HCT116 (cell line): ENCODE measurements at regions not wholly inside any gene's neighbourhood (a gene's known extent, or its start where the extent isn't known, plus 50 kb on each side); places are given as distances from the start of the nearest gene placed in this dataset.
"Not testable (repeated sequence)": the region's sequence is repeated elsewhere in the genome, so short reads cannot be mapped to it uniquely, and the experiment has no call there.

Experiments used
- CBX3 ChIP-seq: IDR thresholded peaks from 2 replicates; pipeline ENCODE4 v1.6.1; 2012; ENCODE audit warnings: low read depth
- JUND ChIP-seq: IDR thresholded peaks from 2 replicates; pipeline ENCODE4 v1.6.1; 2012
- POLR2A ChIP-seq: IDR thresholded peaks from 2 replicates; pipeline ENCODE4 v1.7.0; 2011; ENCODE audit warnings: borderline replicate concordance; ENCODE audit not compliant: insufficient read depth, insufficient read length; ENCODE audit errors: extremely low read depth
- RAD21 ChIP-seq: IDR thresholded peaks from 2 replicates; pipeline ENCODE4 v1.6.1; 2012; ENCODE audit warnings: low read depth, mild to moderate bottlenecking
- YY1 ChIP-seq: IDR thresholded peaks from 2 replicates; pipeline ENCODE4 v1.6.1; 2011; ENCODE audit warnings: low read length, low read depth, moderate library complexity, mild to moderate bottlenecking; ENCODE audit not compliant: insufficient replicate concordance; ENCODE audit errors: extremely low read depth
- ZNF274 ChIP-seq: fragments of 200-500 bp; sonication (Bioruptor generic); IDR thresholded peaks from 2 replicates; pipeline ENCODE4 v1.6.1; 2014; ENCODE audit warnings: mild to moderate bottlenecking, low read depth, low read length, inconsistent platforms
- TF ChIP-seq, protein P1 (sequence below), 3 experiments: fragments of 200-600 bp in 1 of 3; sonication (generic) in 1 of 3; IDR thresholded peaks in 2 of 3; conservative IDR thresholded peaks in 1 of 3; 2 replicates each; pipeline ENCODE4 v1.5.1; 2012 to 2017; ENCODE audit warnings: low read depth in 2 of 3, low read length in 2 of 3, antibody characterized with exemption in 1 of 3, borderline replicate concordance in 1 of 3, control low read depth in 1 of 3, mild to moderate bottlenecking in 1 of 3, mixed read lengths in 1 of 3, mixed run types in 1 of 3, moderate library complexity in 1 of 3; ENCODE audit not compliant: insufficient read depth in 1 of 3
- TF ChIP-seq, protein P2 (sequence below): IDR thresholded peaks from 2 replicates; pipeline ENCODE4 v1.6.1; 2012
- TF ChIP-seq, protein P3 (sequence below): IDR thresholded peaks from 2 replicates; pipeline ENCODE4 v1.6.1; 2012; ENCODE audit warnings: low read depth
- TF ChIP-seq, protein P4 (sequence below): IDR thresholded peaks from 2 replicates; pipeline ENCODE4 v1.6.1; 2012

DNA sequence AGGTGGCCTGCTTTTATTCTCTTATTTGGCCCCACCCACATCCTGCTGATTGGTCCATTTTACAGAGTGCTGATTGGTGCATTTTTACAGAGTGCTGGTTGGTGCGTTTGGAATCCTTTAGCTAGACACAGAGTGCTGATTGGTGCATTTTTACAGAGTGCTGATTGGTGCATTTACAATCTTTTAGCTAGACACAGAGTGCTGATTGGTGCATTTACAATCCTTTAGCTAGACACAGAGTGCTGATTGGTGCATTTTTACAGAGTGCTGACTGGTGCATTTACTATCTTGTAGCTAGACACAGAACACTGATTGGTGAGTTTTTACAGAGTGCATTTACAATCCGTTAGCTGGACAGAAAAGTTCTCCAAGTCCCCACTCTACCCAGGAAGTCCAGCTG is 720.6 kb downstream of the PDCD6IP start:
- not testable (repeated sequence) for TF ChIP-seq JUND, RAD21, ZNF274, YY1, POLR2A, CBX3
- TF ChIP-seq, protein P1, sequence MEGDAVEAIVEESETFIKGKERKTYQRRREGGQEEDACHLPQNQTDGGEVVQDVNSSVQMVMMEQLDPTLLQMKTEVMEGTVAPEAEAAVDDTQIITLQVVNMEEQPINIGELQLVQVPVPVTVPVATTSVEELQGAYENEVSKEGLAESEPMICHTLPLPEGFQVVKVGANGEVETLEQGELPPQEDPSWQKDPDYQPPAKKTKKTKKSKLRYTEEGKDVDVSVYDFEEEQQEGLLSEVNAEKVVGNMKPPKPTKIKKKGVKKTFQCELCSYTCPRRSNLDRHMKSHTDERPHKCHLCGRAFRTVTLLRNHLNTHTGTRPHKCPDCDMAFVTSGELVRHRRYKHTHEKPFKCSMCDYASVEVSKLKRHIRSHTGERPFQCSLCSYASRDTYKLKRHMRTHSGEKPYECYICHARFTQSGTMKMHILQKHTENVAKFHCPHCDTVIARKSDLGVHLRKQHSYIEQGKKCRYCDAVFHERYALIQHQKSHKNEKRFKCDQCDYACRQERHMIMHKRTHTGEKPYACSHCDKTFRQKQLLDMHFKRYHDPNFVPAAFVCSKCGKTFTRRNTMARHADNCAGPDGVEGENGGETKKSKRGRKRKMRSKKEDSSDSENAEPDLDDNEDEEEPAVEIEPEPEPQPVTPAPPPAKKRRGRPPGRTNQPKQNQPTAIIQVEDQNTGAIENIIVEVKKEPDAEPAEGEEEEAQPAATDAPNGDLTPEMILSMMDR (IDR thresholded peaks at IDR 0.05 in 2 of 3, conservative IDR thresholded peaks at IDR 0.05 in 1 of 3; ENCODE audit: borderline replicate concordance in 1 of 3, insufficient read depth in 1 of 3, low read depth in 2 of 3, low read length in 2 of 3) = not testable (repeated sequence)
- TF ChIP-seq, protein P2, sequence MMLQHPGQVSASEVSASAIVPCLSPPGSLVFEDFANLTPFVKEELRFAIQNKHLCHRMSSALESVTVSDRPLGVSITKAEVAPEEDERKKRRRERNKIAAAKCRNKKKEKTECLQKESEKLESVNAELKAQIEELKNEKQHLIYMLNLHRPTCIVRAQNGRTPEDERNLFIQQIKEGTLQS = not testable (repeated sequence)
- TF ChIP-seq, protein P3, sequence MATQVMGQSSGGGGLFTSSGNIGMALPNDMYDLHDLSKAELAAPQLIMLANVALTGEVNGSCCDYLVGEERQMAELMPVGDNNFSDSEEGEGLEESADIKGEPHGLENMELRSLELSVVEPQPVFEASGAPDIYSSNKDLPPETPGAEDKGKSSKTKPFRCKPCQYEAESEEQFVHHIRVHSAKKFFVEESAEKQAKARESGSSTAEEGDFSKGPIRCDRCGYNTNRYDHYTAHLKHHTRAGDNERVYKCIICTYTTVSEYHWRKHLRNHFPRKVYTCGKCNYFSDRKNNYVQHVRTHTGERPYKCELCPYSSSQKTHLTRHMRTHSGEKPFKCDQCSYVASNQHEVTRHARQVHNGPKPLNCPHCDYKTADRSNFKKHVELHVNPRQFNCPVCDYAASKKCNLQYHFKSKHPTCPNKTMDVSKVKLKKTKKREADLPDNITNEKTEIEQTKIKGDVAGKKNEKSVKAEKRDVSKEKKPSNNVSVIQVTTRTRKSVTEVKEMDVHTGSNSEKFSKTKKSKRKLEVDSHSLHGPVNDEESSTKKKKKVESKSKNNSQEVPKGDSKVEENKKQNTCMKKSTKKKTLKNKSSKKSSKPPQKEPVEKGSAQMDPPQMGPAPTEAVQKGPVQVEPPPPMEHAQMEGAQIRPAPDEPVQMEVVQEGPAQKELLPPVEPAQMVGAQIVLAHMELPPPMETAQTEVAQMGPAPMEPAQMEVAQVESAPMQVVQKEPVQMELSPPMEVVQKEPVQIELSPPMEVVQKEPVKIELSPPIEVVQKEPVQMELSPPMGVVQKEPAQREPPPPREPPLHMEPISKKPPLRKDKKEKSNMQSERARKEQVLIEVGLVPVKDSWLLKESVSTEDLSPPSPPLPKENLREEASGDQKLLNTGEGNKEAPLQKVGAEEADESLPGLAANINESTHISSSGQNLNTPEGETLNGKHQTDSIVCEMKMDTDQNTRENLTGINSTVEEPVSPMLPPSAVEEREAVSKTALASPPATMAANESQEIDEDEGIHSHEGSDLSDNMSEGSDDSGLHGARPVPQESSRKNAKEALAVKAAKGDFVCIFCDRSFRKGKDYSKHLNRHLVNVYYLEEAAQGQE = not testable (repeated sequence)
- TF ChIP-seq, protein P4, sequence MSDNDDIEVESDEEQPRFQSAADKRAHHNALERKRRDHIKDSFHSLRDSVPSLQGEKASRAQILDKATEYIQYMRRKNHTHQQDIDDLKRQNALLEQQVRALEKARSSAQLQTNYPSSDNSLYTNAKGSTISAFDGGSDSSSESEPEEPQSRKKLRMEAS = not testable (repeated sequence)
